Osteocyte (in vitro differentiated cells): ENCODE measurements at regions not wholly inside any gene's neighbourhood (a gene's known extent, or its start where the extent isn't known, plus 50 kb on each side); places are given as distances from the start of the nearest gene placed in this dataset.

Source experiments
- DNase-seq: peaks from one replicate; pipeline ENCODE4 v3.0.0; 2021; ENCODE audit warnings: mixed read lengths; ENCODE audit not compliant: unreplicated experiment; ENCODE audit errors: extremely low spot score
- H3K27ac Mint-ChIP-seq: one replicate; pipeline ENCODE4 v1.8.0; 2021; ENCODE audit warnings: mild to moderate bottlenecking, mixed read lengths; ENCODE audit not compliant: unreplicated experiment
- H3K27me3 Mint-ChIP-seq: one replicate; pipeline ENCODE4 v1.8.0; 2021; ENCODE audit warnings: mixed read lengths; ENCODE audit not compliant: unreplicated experiment
- H3K36me3 Mint-ChIP-seq: one replicate; pipeline ENCODE4 v1.8.0; 2021; ENCODE audit warnings: mixed read lengths; ENCODE audit not compliant: unreplicated experiment
- H3K4me1 Mint-ChIP-seq: one replicate; pipeline ENCODE4 v1.8.0; 2021; ENCODE audit warnings: mixed read lengths; ENCODE audit not compliant: unreplicated experiment
- H3K4me3 Mint-ChIP-seq: one replicate; pipeline ENCODE4 v1.8.0; 2021; ENCODE audit warnings: mild to moderate bottlenecking, moderate library complexity, mixed read lengths; ENCODE audit not compliant: unreplicated experiment
- H3K9me3 Mint-ChIP-seq: one replicate; pipeline ENCODE4 v1.8.0; 2021; ENCODE audit warnings: mixed read lengths; ENCODE audit not compliant: unreplicated experiment
- TF ChIP-seq, protein P1 (sequence below): fragments of 200-600 bp; sonication (generic); IDR thresholded peaks from 2 replicates; pipeline ENCODE4 v1.5.0; 2021; ENCODE audit warnings: antibody characterized with exemption, mild to moderate bottlenecking, moderate library complexity

DNA sequence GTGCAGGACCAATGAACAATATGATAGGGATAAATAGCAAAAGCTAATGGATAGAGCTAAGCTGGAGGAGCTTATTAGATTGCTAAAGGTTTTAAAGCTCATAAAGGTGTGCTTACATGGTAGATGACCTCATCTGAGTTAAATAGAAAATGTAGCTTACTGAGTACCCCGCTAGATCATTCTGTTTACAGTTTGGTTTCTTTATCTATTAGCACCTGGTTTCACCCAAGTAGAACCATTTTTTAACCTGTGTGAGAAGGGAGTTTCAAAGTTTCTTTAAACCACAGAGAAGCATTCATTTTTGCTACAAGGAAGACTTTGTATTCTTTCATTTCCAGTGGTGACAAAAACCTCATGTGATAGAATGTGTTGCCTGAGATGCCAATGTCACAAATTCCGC is 1778.0 kb downstream of the LRRC4C start:
- no peaks in the 10 kb centered on the region for H3K4me1 Mint-ChIP-seq
- H3K4me3 Mint-ChIP-seq = no peak overlapping the region
- no peak overlapping the region for H3K27ac Mint-ChIP-seq
- H3K36me3 Mint-ChIP-seq = no peaks in the 10 kb centered on the region
- DNase-seq = no peak
- H3K27me3 Mint-ChIP-seq = no peaks in the 10 kb centered on the region
- peaks cover 52% of the 10 kb centered on the region for H3K9me3 Mint-ChIP-seq
- TF ChIP-seq, protein P1, sequence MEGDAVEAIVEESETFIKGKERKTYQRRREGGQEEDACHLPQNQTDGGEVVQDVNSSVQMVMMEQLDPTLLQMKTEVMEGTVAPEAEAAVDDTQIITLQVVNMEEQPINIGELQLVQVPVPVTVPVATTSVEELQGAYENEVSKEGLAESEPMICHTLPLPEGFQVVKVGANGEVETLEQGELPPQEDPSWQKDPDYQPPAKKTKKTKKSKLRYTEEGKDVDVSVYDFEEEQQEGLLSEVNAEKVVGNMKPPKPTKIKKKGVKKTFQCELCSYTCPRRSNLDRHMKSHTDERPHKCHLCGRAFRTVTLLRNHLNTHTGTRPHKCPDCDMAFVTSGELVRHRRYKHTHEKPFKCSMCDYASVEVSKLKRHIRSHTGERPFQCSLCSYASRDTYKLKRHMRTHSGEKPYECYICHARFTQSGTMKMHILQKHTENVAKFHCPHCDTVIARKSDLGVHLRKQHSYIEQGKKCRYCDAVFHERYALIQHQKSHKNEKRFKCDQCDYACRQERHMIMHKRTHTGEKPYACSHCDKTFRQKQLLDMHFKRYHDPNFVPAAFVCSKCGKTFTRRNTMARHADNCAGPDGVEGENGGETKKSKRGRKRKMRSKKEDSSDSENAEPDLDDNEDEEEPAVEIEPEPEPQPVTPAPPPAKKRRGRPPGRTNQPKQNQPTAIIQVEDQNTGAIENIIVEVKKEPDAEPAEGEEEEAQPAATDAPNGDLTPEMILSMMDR = no peak

DNA sequence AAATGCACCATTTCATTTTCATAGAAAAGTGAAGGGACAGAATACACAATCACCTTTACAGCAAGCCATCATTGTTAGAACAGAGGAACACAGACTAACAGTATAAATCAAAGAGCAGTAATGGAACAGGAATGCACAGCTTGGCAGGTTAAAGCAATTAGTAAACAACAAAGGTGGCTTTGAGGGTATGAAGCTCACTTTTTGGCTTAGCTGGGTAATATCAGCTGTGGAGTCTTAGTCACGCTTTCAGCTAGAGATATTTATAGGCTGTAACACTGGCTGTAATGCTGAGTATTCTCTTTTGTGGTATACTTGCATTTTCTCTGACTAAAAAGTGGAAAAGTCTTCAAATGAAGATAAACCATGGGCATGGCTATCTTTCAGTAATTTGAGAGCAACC is 1780.5 kb downstream of the LRRC4C start:
- DNase-seq = no peak
- no peaks in the 10 kb centered on the region for H3K4me1 Mint-ChIP-seq

DNA sequence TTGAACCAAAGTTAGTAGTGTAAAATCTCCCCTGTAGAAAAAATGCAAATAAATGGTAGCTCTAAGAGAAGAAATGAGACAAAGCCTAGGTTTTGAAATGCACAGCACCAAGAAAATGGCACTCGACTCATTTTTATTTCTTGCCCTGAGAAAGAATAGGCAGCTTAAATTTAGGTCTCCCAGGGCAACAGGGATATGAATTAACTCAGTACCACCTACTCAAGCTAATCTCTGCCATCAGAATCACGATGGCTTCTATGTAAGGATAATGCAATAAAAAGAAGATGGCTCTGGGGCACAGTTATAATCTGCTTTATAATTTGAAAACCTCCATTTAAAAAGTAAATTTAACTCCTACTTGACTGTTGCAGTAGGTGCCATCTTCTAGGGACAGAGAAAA is 1784.3 kb downstream of the LRRC4C start:
- no peak overlapping the region for H3K4me3 Mint-ChIP-seq
- no peak overlapping the region for H3K27ac Mint-ChIP-seq
- H3K9me3 Mint-ChIP-seq = peaks cover 16% of the 10 kb centered on the region
- H3K4me1 Mint-ChIP-seq = no peaks in the 10 kb centered on the region
- TF ChIP-seq, protein P1 = no peak
- no peaks in the 10 kb centered on the region for H3K27me3 Mint-ChIP-seq
- DNase-seq = no peak
- H3K36me3 Mint-ChIP-seq = no peaks in the 10 kb centered on the region

More for the DNA sequence above, 1780.5 kb downstream of the LRRC4C start:
- no peaks in the 10 kb centered on the region for H3K36me3 Mint-ChIP-seq
- H3K27me3 Mint-ChIP-seq = no peaks in the 10 kb centered on the region
- H3K9me3 Mint-ChIP-seq = peaks cover 39% of the 10 kb centered on the region
- no peak overlapping the region for H3K4me3 Mint-ChIP-seq
- TF ChIP-seq, protein P1 = no peak
- no peak overlapping the region for H3K27ac Mint-ChIP-seq

DNA sequence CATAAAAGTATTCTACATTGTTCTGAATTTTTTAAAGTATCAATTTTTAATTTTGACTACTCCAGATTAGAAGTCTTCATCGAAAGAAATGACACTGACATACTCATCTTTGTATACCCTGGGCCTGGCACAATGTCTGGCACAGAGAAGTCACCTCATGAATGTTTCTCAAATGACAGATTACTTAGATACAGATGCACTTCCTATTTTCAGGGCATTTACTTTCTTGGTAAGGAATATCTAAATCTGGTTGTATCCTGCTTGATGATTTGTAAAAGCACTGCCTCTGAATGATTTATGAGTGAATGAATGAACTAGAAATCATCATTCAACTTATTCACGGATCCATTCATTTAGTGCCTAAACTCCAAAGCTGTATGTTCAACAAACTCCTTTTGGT is 1784.7 kb downstream of the LRRC4C start:
- H3K9me3 Mint-ChIP-seq = peaks cover 15% of the 10 kb centered on the region
- H3K27ac Mint-ChIP-seq = no peak overlapping the region
- TF ChIP-seq, protein P1 = no peak
- DNase-seq = no peak
- H3K4me3 Mint-ChIP-seq = no peak overlapping the region
- H3K36me3 Mint-ChIP-seq = no peaks in the 10 kb centered on the region
- H3K27me3 Mint-ChIP-seq = no peaks in the 10 kb centered on the region
- H3K4me1 Mint-ChIP-seq = no peaks in the 10 kb centered on the region

DNA sequence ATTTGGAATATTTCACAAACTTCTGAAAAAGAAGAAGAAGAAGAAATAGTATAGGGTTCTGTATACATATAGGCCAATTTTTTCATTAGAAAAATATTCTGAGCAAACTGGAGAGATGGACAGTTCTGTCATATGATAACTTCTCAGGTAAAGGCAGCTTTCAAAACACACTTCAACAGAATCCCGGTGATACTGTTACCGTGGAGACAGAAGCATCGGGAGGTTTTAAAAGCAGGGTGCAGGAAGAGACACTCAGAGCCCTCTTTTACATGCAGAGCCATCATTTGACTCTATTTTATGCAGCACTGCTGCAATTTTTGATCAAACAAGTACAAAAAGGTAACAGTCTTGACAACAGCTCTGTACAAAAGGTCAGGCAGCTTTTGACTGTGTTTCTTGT is 1785.4 kb downstream of the LRRC4C start:
- Mint-ChIP-seq H3K9me3 (peaks cover 19% of the 10 kb centered on the region), H3K27ac (no peak overlapping the region), H3K36me3 (no peaks in the 10 kb centered on the region), H3K4me3 (no peak overlapping the region), H3K4me1 (no peaks in the 10 kb centered on the region), H3K27me3 (no peaks in the 10 kb centered on the region)
- TF ChIP-seq, protein P1 = no peak
- no peak for DNase-seq
